Lower leg skin (tissue), 4 donors: ENCODE measurements at regions not wholly inside any gene's neighbourhood (a gene's known extent, or its start where the extent isn't known, plus 50 kb on each side); places are given as distances from the start of the nearest gene placed in this dataset.

Experiments used
- DNase-seq, 2 donors: peaks; one replicate each; pipeline ENCODE4 v3.0.0-alpha.2; 2019; ENCODE audit warnings: low spot score in 2 of 2
- H3K4me3 ChIP-seq: fragments of 200-600 bp; sonication (generic); 2 replicates; pipeline ENCODE4 v1.5.1; 2017; ENCODE audit warnings: mild to moderate bottlenecking, low read depth; ENCODE audit not compliant: poor library complexity, severe bottlenecking
- CTCF ChIP-seq, 3 donors: fragments of 450-650 bp; IDR thresholded peaks; one replicate each; pipeline ENCODE4 v1.5.1; 2016; ENCODE audit warnings: antibody characterized with exemption in 3 of 3, mild to moderate bottlenecking in 3 of 3, moderate library complexity in 2 of 3
- POLR2A ChIP-seq, 2 donors: fragments of 450-650 bp; IDR thresholded peaks; one replicate each; pipeline ENCODE4 v1.6.1; 2016 to 2017; ENCODE audit warnings: antibody characterized with exemption in 2 of 2, mild to moderate bottlenecking in 1 of 2, moderate library complexity in 1 of 2
- WGBS, 2 donors: methylation state at CpG; one replicate each; pipeline ENCODE4 v1.1.5; 2018; 5-methylcytosine and 5-hydroxymethylcytosine counted together
- intact Hi-C: fragments of 100-400 bp; cut with DNase I; formaldehyde crosslinking; loops from one replicate; pipeline ENCODE4 v1.15.0; 2023; ENCODE audit warnings: low total_unique reads

GRCh38 chr18:24913507-24914170, 438.3 kb downstream of the ZNF521 start:
- TF ChIP-seq POLR2A (IDR thresholded peaks at IDR 0.05), result no peak
- no peak for TF ChIP-seq CTCF (IDR thresholded peaks at IDR 0.05)
- peak in 1 of 2 donors; percentile 17 for DNase-seq
- WGBS, 2 donors, result 43 to 56% methylated on average over 8 of the region's 8 CpGs
- H3K4me3 ChIP-seq, result no peak overlapping the region
- intact Hi-C loops, result no loop called here

GRCh38 chr18:24914171-24914525, 437.8 kb downstream of the ZNF521 start:
- no peak for DNase-seq
- intact Hi-C loops, result no loop called here
- TF ChIP-seq POLR2A (IDR thresholded peaks at IDR 0.05) (no peak), CTCF (IDR thresholded peaks at IDR 0.05) (no peak)
- H3K4me3 ChIP-seq, result no peak overlapping the region
- 20 to 53% methylated on average over 1 of the region's 1 CpG for WGBS, 2 donors

- 80 to 87% methylated on average over 8 of the region's 8 CpGs for WGBS, 2 donors
- TF ChIP-seq CTCF (IDR thresholded peaks at IDR 0.05) (no peak), POLR2A (IDR thresholded peaks at IDR 0.05) (no peak)
- intact Hi-C loops, result no loop called here
- no peak overlapping the region for H3K4me3 ChIP-seq
- no peak for DNase-seq
Observed at GRCh38 chr18:24914685-24915084, 437.3 kb downstream of the ZNF521 start.

GRCh38 chr18:24915547-24915946, 436.4 kb downstream of the ZNF521 start:
- TF ChIP-seq CTCF (IDR thresholded peaks at IDR 0.05), result no peak
- TF ChIP-seq POLR2A (IDR thresholded peaks at IDR 0.05), result no peak
- intact Hi-C loops, result no loop called here
- DNase-seq, result no peak
- 62 to 68% methylated on average over 4 of the region's 4 CpGs for WGBS, 2 donors
- H3K4me3 ChIP-seq, result no peak overlapping the region

GRCh38 chr18:24917767-24918166, 434.2 kb downstream of the ZNF521 start:
- no peak for DNase-seq
- TF ChIP-seq POLR2A (IDR thresholded peaks at IDR 0.05) (no peak), CTCF (IDR thresholded peaks at IDR 0.05) (no peak)
- 83 to 91% methylated on average over 9 of the region's 9 CpGs for WGBS, 2 donors
- intact Hi-C loops, result no loop called here
- H3K4me3 ChIP-seq, result no peak overlapping the region

GRCh38 chr18:24918257-24918656, 433.7 kb downstream of the ZNF521 start:
- no peak for DNase-seq
- 48 to 61% methylated on average over 6 of the region's 6 CpGs for WGBS, 2 donors
- TF ChIP-seq CTCF (IDR thresholded peaks at IDR 0.05), result no peak
- intact Hi-C loops, result no loop called here
- no peak overlapping the region for H3K4me3 ChIP-seq
